ENCODE measurements at regions not wholly inside any gene's neighbourhood (a gene's known extent, or its start where the extent isn't known, plus 50 kb on each side); places are given as distances from the start of the nearest gene placed in this dataset.
"Not testable (repeated sequence)": the region's sequence is repeated elsewhere in the genome, so short reads cannot be mapped to it uniquely, and the experiment has no call there.

DNA sequence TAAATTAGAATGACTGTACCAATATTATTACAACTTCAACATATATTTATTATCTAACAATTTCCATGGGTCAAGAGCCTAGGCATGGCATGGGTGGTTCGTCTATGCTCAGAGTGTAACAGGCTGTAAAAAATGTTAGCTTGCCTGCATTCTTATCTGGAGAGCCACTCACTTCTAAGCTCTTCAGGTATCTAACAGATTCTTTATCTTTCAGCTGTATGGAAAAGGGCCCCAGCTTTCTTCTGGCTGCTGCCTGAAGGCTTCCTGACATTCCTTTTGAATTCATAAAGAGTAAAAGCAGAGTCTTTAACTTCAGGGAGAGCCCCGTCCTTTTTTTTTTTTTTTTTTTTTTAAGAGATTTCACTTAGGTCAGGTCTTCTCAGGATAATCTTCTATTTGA, 648.8 kb downstream of the NXPH1 start:
- no peak for DNase-seq

DNA sequence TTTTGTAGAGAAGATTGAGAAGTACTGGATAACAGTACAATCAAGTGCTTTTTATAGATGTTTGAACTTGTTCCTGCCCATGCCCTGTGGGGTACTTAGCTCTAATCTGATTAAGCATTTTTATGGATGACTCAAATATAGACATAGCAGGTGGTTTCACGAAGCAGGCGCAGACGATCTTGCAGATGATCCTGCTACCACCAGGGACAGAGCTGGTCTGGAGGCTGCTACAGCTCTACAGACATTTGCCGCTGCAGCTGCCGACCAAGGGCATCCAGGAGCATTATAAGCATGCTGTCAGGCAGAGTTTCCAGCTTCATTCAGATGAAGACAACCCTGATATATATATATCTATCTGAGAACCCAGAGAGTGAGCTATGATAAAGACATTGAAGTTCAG, 650.4 kb downstream of the NXPH1 start:
- DNase-seq: no peak

DNA sequence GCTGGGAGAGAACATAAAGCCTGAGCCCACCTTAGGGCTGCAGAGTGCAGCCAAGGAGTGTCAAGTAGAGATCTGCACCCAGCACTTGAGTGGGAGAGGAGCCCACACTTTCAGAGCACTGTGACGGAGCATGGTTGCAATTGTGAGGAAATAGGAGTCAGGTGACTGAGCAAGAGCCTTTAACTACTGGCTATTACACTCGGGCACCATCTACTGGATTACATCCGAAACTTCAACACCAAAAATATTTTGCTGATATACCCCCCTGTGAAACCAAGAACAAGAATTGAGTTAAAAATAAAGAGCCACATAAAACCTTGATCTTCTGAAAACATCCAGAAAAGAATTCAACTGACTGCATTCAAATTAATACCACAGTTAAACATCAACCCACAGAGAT, 657.9 kb downstream of the NXPH1 start:
- DNase-seq: no peak

DNA sequence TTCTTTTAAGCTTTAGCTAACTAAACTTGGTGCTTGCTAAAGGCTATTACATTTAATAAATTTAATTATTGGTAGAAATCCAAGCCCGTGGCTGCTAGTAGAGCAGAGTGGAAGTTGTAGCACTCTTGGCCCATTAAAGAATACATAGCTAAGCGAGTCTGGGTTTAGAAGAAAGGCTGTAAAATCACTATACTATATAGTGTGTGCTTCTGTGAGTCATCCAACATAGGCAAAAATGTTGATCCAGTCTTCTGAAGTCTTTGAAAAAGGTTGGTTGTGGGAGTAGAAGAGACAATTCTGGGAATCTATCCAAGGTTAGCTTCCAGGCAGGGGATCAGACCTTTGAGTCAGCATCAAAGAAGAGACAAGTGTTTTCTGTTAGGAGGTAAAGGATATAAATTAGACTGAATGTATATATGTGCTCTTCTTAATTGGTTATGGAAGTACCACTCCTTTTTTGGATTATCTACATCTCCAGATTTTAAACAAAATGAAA, 664.2 kb downstream of the NXPH1 start:
- DNase-seq: no peak

DNA sequence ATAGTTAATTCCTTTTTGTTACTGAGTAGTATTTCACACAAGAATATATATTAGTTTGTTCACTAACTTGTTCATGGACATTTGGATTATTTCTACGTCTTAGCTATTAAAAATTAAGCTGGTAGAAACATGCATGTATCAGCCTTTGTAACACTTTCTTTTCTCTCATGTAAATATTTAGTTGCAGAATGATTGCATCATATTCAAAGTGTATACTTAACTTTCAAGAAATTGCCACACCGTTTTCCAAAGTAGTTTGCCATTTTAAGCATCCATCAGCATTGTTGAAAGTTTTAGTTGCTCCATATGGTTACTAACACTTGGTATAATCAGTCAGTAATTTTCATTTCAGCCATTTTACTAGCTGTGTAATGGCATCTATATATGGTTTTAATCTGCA, 666.9 kb downstream of the NXPH1 start:
- no peak for DNase-seq

DNA sequence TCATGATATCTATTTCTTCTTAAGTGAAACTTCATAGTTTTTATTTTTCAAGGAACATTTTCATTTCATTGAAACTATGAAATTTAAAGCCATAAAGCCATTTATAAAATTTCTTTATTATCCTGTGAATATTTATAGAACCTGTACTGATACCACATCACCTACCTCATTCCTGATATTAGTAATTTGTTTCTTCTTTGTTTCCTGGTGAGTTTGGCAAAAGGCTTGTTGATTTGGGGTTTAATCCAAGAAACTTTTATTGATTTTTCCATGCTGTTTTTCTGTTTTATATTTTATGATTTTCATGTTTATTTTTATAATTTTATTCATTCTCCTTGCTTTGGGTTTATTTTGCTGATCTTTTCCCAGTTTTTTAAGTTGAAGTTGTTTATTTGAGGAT, 669.4 kb downstream of the NXPH1 start:
- DNase-seq: no peak

DNA sequence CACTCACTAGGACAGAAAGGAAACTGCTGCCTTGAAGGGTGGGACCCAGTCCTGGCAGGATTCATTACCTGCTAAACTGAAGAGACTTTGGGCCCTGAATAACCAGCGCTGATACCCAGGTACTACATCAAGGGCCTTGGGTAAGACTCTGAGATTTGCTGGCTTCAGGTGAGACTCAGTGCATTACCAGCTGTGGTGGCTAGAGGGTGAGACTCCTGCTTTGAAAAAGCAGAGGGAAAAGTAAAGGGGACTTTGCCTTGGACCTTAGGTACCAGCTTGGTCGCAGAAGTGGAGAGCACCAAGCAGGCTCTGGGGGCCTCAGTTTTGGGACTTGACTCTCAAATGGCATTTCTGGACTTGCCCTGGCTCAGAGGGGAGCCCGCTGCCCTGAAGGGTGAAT, 673.3 kb downstream of the NXPH1 start:
- DNase-seq: no peak

DNA sequence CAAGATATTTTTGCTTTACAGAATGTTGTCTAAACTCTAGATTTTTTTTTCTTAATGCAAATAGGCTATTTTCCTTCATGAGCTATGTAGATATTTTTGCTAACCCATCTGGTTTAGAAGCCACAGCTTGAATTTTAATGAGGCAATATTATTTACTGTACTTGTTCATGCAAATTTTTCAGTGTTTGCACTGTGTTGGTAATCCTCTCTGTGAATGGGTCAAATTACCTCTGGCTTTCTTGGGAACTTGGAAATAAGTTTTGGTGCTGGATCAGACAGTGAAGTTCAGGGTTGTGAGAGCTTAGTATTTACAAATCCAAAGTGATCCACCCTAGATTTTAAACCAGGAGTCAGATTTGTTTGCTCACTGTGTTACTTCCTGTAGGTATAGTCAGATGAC, 686.9 kb downstream of the NXPH1 start:
- no peak for DNase-seq

DNA sequence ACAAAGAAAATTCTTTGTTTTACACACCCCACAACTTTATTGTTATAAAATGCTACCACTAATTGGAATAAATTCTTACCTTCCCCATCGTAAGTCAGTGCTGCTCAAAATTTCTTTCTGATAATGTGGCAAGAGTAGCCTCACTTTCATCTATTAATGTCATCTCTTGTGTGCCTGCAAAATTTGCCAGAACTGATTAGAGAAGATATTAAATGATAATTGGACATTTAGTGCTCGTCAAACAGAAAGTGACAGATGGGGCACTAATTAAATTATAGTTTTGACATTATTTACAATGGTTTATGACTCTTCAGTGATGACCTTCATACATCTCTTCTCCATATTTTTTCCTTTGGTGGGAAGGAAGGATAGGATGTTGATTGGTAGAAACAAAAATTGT, 690.9 kb downstream of the NXPH1 start:
- DNase-seq: no peak

DNA sequence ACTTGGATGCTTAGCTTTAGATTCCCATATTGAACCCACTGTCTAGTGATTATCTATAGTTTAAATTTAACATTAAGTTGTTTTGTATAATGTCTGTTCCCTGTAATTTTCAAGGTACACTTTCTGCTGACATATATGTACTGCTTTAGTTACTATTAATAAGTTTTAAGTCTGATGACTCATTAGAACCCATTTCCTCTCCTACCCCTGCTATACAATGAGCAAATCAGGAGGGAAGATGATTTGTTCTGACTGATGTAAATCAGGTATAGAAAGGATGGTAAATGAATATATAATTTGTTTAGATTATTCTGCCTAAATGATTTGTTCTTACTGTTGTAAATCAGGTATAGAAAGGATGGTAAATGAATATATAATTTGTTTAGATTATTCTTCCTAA, 691.8 kb downstream of the NXPH1 start:
- DNase-seq: no peak

DNA sequence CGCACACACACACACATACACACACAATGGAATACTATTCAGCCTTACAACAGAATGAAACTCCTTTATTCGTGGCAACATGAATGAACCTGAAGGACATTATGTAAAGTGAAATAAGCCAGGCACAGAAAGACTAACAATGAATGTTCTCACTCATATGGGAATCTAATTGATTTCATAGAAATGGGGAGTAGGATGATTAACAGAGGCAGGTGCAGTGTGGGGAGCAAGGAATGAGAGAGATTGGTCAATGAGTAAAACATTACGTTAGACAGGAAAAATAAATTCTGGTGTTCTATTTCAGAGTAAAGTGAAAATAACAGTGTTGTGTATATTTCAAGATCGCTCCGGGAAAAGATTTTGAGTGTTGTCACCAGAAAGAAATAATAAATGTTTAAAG, 694.5 kb downstream of the NXPH1 start:
- no peak for DNase-seq

DNA sequence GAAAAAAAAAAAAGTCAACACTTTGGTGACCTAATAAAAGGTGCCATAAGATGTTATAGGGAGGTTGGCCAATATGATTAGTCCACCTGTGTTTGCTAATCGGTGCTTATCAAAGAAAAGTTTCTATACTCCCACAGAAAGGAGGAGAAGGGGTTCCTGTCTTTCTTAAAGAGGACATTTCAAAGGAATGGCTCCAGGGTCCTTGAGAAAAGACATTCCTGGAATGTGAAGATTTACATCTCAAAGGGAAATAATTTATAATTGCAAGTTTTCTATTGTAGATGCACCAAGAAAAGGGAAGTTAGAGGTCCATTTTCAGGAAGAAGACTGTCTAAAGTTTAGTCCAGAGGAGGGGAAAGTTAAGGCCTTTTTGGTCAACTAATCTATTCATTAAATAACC, 715.3 kb downstream of the NXPH1 start:
- DNase-seq: no peak

DNA sequence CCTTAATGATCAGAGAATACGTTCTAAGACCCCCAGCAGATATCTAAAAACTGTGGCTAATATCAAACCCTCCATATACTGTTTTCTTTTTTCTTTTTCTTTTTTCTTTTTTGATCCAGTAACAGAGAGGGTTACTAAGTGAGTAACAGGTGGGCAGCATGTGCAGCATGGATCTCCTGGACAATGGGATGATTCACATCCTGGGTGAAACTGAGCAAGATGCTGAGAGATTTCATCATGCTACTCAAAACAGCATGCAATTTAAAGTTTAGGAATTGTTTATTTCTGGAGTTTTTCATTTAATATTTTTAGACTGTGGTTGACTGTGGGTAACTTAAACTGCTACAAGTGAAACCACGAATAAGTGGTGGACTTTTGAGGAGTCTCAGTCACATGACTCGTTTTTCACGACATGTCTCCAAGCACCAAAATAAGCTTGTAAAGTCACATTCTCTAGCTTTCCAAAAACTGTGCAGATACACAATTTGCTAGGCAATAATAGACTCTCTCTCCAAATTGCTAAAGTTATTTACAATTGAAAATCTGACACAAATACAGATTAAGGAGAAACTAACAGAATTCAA, 716.2 kb downstream of the NXPH1 start:
- no peak for DNase-seq

DNA sequence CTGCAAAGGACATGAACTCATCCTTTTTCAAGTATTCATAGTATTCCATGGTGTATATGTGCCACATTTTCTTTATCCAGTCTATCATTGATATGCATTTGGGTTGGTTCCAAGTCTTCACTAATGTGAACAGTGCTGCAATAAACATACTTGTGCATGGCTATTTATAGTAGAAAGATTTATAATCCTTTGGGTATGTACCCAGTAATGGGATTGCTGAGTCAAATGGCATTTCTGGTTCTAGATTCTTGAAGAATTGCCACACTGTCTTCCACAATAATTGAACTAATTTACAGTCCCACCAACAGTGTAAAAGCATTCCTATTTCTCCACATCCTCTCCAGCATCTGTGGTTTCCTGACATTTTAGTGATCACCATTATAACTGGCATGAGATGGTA, 730.3 kb downstream of the NXPH1 start:
- not testable (repeated sequence) for DNase-seq

DNA sequence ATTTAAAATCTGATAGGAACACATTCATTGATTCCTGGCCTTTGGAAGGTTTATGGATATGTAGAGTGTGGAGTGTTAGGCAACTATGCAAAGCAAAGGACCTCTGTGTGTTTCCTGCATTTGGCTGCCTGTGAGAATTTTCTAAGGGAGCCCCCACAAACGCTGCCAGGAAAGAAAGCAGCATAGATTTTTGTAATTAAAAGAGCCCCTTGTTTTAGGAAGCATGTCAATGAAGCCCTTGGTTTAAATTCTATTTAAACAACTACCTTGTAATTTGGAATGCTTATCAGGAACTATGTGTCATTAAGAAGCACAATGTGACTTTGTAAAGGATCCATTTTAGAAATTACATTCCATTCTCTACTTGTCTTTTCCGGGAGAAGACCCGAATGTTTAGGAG, 742.5 kb downstream of the NXPH1 start:
- no peak for DNase-seq

DNA sequence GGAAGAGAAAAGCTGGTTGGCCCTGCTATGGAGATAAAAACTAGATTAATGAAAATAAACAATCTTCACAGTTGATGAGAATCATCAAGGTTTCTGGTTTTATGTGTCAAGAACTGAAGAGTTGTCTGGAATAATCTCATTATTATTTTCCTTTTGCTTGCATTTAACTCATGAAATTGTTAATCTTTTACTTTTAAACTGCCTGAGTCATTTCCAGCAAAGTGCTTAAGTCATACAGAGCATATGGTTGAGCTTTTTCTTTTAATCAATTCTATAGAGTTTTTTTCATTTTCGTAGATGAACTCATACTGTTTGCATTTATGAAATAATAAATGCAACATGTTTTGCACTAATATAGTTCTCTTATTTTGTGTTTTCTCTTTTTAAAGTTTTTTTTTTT, 747.9 kb downstream of the NXPH1 start:
- no peak for DNase-seq

DNA sequence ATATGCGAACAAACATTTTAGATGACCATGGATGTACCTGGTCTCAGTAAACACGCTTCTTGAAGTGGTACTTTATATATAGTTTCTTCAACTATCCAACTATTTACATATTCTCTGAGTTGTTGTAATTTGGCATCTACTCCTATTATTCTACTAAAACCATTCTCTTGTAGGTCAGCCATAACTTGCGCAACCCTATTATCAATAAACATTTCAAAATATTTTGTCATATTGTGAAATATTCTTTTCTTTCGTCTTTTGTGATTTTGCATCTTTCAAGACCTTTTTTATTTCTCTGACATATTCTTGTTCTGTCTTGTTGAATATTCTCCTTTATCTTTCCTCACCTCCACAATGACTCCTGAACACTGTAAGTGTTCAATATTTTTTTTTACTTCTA, 753.3 kb downstream of the NXPH1 start:
- no peak for DNase-seq

DNA sequence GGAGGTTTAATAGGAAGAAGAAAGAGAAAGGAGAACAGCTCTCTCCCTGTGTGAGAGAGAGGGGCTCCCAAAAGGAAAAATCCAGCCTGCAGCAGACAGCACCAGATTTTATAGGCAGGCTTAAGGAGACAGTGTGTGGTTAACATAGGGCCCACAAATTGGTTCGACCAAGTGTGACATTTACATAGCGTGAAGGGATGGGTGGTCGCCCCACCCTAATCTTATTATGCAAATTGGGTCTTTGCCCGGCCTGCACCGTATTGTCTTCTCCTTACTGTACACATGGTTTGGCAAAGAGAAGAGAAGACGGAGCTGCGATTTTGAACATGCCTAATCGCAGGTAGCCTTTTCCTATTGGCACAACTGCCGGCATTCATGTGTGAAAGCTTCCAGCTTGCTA, 756.3 kb downstream of the NXPH1 start:
- DNase-seq: no peak

DNA sequence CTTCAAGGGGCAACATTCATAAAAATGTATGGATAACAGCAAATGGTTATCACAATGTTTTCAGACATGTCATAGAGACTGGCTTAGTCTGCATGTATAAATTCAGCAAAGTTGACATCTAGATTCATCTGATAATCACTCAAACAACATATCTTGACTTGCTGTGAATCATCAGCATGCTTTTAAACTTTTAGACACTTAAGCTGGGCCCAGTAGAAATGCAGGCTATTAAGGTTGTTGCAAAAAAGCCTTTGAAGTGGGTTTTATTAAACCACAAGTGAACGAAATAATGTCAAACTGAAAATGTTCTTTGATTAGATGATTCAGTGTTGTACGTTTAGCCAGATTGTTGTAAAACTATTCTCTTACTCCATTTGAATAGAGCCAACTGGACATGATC, 759.6 kb downstream of the NXPH1 start:
- DNase-seq: no peak

DNA sequence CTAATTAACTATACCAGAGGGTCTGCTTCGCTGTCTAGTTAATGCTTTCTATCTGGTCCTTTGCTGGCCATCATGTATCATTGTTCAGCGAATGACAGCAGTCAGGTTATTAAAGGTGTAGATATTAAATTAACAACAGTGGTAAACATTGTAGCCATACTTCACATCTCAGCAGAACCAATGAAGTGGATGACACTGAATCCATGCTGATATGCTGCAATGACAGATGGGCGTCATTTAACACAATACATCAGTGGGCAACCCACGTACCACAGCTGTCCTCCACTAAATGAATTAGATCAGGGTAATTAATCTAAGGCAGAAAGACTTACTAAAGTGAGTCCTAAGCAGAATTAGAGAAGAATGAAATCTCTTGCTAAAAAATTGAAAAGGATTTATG, 767.2 kb downstream of the NXPH1 start:
- no peak for DNase-seq

DNA sequence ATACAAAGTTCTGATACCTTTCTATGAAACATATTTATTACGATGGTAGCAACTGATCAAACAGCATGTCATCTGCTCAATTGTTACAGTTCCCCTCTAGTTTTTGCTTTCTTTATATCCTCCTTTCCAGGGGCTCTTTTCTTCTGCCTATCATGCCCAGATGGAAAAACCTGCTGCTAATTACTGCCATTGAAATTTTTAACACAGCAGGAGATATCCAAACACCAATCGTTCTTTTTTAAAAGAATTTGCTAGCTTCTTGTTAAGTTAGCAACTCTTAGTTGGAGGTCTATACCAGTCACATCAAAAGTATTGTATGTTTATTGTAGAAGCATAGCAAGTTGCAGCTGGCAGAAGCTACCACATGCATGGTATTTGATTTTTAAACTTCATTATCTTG, 768.5 kb downstream of the NXPH1 start:
- DNase-seq: no peak

DNA sequence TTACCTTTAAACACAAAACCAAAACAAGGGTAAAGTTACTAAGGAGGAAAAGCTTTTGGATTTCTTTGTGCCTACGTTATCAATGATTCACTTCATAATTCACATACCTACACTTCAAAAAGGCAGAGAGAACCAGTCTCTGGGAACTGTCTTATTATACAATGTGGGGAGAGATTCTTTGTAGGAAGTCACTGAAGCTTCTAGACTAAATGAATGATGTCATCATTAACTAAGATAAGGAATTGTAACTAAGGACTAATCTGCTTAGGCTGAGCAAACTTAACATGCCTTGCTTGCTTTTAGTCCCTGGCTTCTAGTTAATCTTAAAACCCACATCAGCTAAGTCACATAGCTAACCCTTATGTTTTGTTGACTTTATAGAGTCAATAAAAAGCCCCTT, 771.2 kb downstream of the NXPH1 start:
- no peak for DNase-seq

DNA sequence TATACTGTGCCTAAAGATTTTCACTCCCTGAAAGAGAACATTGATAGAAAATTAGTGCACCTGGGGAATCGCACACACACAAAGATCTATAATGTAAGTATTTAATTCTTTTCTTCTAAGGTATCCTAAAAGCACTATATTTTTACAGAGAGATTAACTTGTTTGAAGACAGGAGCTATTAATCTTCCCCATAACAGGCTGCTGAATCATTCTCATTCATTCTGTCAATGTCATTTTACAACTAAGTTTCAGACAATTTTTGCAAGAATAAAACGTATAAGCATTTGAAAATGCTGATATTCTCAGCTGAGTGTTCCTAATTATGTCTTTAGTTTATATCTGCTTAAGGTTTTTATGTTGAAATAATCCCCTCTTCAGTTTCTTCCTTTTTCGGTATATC, 776.7 kb downstream of the NXPH1 start:
- DNase-seq: no peak

DNA sequence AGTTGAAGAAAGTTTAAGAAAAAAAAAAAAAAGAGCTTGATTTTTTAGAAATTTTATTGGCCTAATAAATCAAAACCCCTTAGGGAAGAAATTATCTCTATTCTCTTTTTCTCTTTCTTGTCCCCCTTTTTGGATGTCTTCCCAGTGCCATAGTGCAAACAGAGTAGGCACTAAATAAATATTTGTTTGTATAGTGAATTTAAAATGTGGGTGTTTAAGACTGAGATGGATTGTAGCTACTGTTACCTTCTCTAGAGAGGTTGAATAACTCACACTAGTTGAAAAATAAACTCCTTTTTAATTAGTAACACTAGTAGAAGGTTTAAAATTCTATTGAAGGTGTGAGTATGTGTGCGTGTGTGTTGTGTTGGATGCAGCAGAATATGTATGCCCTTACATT, 783.8 kb downstream of the NXPH1 start:
- no peak for DNase-seq

DNA sequence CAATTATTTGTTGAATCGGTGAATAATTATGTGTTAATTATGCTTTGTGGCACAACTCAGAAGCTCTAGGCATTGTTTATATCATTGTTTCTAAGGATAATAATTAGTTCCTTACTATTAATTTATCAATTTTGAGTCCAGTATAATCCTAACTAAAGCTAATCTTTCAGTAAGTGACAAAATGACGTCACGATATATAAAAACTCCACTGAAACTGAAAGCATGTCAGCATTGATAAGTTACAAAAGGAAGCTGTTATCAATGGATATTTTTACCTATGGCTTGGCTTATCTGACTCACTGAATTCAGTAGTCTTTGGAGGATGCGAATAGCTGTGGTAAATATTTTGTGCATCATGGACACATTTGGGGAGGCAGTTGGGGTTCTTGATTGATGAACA, 793.1 kb downstream of the NXPH1 start:
- no peak for DNase-seq

DNA sequence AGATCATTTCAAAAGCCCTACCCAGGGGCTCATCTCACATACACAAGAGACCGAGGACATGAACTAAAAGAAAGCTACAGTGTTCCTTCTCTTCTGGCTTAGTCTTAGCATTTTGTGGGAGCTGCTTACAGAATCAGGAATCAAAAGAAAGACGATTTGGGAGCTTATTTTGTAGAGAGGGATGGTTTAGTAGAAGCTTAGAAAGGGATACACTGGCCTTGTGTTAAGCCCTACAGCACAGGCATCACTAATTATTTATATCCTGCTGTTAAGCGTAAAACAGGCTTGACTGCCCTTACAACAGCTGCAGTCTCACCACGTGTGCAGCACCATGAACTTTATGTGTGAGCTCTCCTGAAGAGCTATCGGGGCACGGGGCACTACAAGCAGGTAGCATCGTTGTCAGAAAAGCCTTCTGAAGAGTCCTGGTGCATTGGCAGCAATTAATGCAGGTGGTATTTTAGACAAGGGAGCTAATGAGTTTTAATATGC, 798.3 kb downstream of the NXPH1 start:
- no peak for DNase-seq

Data from CD4-positive, alpha-beta T cell treated with Interleukin-15 for 1 hour (primary cell).